ENCODE measurements at regions not wholly inside any gene's neighbourhood (a gene's known extent, or its start where the extent isn't known, plus 50 kb on each side); places are given as distances from the start of the nearest gene placed in this dataset.

- no peak for TF ChIP-seq POLR2A (IDR thresholded peaks at IDR 0.05)
- no peak for TF ChIP-seq CTCF (IDR thresholded peaks at IDR 0.05)
These were observed 359.4 kb downstream of the VPS13C start for GRCh38 chr15:61700803-61701202.
